Testis (tissue), 2 donors: ENCODE measurements at regions not wholly inside any gene's neighbourhood (a gene's known extent, or its start where the extent isn't known, plus 50 kb on each side); places are given as distances from the start of the nearest gene placed in this dataset.

Source experiments
- DNase-seq: peaks from one replicate; pipeline ENCODE4 v3.0.0-alpha.2; 2019
- H3K27ac ChIP-seq, 2 donors: fragments of 200-600 bp; sonication (generic); one replicate each; pipeline ENCODE4 v1.5.1; 2019
- H3K27me3 ChIP-seq: fragments of 200-600 bp; sonication (generic); one replicate; pipeline ENCODE4 v1.5.1; 2019
- H3K36me3 ChIP-seq: fragments of 200-600 bp; sonication (generic); one replicate; pipeline ENCODE4 v1.5.1; 2017; ENCODE audit warnings: low read depth; ENCODE audit errors: missing control alignments
- H3K4me1 ChIP-seq: fragments of 200-600 bp; sonication (generic); one replicate; pipeline ENCODE4 v1.5.1; 2019
- H3K4me3 ChIP-seq, 2 donors: fragments of 200-600 bp; sonication (generic); one replicate each; pipeline ENCODE4 v1.5.1; 2017 to 2019
- H3K9me3 ChIP-seq: fragments of 200-600 bp; sonication (generic); one replicate; pipeline ENCODE4 v1.5.1; 2017
- POLR2A ChIP-seq: fragments of 450-650 bp; IDR thresholded peaks from one replicate; pipeline ENCODE4 v1.6.1; 2017; ENCODE audit warnings: antibody characterized with exemption, mild to moderate bottlenecking, moderate library complexity
- WGBS, 2 donors: methylation state at CpG; one replicate each; pipeline ENCODE4 v1.1.5; 2018; 5-methylcytosine and 5-hydroxymethylcytosine counted together
- intact Hi-C: fragments of 100-400 bp; cut with DNase I; formaldehyde crosslinking; loops from one replicate; pipeline ENCODE4 v1.15.1; 2023; ENCODE audit warnings: low total_unique reads
- TF ChIP-seq, protein P1 (sequence below), 3 experiments: fragments of 450-650 bp in 2 of 3; fragments of 200-600 bp in 1 of 3; sonication (generic) in 1 of 3; IDR thresholded peaks; one replicate each; pipeline ENCODE4 v1.5.1; 2016 to 2019; ENCODE audit warnings: antibody characterized with exemption in 3 of 3, mild to moderate bottlenecking in 2 of 3, moderate library complexity in 1 of 3

DNA sequence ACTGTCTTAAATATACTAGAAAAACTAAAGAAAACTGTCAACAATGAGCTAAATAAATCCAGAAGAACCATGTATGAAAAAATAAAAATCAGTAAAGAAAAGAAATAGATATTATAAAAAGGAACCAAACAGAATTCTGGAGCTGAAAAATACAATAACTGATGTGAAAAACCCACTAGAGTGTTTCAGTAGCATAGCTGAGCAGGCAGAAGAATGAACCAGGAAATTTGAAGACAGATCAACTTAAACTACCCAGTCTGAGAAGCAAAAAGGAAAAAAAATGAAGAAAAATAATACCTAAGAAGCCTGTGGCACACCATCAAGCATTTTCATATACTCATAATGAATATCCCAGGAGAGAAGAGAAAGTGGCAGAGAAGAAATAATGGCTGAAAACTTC, 240.1 kb upstream of the RXFP2 start:
- DNase-seq: no peak
- TF ChIP-seq POLR2A: no peak
- TF ChIP-seq, protein P1, sequence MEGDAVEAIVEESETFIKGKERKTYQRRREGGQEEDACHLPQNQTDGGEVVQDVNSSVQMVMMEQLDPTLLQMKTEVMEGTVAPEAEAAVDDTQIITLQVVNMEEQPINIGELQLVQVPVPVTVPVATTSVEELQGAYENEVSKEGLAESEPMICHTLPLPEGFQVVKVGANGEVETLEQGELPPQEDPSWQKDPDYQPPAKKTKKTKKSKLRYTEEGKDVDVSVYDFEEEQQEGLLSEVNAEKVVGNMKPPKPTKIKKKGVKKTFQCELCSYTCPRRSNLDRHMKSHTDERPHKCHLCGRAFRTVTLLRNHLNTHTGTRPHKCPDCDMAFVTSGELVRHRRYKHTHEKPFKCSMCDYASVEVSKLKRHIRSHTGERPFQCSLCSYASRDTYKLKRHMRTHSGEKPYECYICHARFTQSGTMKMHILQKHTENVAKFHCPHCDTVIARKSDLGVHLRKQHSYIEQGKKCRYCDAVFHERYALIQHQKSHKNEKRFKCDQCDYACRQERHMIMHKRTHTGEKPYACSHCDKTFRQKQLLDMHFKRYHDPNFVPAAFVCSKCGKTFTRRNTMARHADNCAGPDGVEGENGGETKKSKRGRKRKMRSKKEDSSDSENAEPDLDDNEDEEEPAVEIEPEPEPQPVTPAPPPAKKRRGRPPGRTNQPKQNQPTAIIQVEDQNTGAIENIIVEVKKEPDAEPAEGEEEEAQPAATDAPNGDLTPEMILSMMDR (IDR thresholded peaks at IDR 0.05): no peak
- Histone ChIP-seq H3K27ac (no peak overlapping the region), H3K27me3 (no peaks in the 10 kb centered on the region), H3K4me1 (no peaks in the 10 kb centered on the region), H3K4me3 (no peak overlapping the region), H3K9me3 (no peaks in the 10 kb centered on the region), H3K36me3 (no peaks in the 10 kb centered on the region)
- intact Hi-C loops: no loop called here

DNA sequence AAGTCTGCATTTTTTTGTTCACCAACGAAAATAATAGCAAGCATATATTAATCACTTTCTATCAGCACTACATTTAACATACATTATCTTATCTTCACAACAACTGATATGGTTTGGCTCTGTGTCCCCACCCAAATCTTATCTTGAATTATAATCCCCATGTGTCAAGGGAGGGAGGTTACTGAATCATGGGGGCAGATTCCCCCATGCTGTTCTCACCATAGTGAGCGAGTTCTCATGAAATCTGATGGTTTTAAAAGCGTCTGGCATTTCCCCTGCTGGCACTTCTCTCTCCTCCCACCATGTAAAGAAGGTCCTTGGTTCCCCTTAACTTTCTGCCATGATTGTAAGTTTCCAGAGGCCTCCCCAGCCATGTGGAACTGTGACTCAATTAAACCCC, 235.7 kb upstream of the RXFP2 start:
- WGBS, 2 donors: 48 to 67% methylated on average over 3 of the region's 3 CpGs
- Histone ChIP-seq H3K4me3 (no peak overlapping the region), H3K27ac (no peak overlapping the region), H3K36me3 (no peaks in the 10 kb centered on the region), H3K27me3 (no peaks in the 10 kb centered on the region), H3K9me3 (no peaks in the 10 kb centered on the region), H3K4me1 (no peaks in the 10 kb centered on the region)
- intact Hi-C loops: no loop called here
- TF ChIP-seq POLR2A: no peak
- TF ChIP-seq, protein P1 (IDR thresholded peaks at IDR 0.05): no peak
- DNase-seq: no peak

DNA sequence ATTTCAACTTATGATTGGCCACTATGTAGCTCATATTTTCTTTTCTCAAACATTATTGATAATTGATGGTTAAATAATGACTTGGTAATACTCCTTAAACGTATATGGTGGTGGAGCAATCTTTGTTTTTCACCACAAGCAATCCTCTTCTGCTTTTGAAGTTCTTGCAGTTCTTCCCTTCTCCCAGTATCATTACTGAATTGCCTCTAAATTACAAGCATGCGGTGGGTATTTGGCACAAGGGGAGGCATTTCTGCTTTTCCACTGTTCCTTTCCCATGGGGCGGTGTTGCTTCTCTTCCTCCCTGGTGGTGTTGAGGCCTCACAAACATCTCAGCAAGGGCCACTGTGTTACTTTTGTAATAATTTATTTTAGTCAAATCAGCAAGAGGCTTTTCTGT, 234.4 kb upstream of the RXFP2 start:
- no peak overlapping the region for H3K4me3 ChIP-seq
- H3K4me1 ChIP-seq: no peaks in the 10 kb centered on the region
- H3K27ac ChIP-seq: no peak overlapping the region
- no peaks in the 10 kb centered on the region for H3K9me3 ChIP-seq
- no peaks in the 10 kb centered on the region for H3K36me3 ChIP-seq
- H3K27me3 ChIP-seq: no peaks in the 10 kb centered on the region
- no peak for DNase-seq
- 42 to 94% methylated on average over 3 of the region's 3 CpGs for WGBS, 2 donors
- TF ChIP-seq POLR2A: no peak
- TF ChIP-seq, protein P1 (IDR thresholded peaks at IDR 0.05): no peak
- intact Hi-C loops: no loop called here

DNA sequence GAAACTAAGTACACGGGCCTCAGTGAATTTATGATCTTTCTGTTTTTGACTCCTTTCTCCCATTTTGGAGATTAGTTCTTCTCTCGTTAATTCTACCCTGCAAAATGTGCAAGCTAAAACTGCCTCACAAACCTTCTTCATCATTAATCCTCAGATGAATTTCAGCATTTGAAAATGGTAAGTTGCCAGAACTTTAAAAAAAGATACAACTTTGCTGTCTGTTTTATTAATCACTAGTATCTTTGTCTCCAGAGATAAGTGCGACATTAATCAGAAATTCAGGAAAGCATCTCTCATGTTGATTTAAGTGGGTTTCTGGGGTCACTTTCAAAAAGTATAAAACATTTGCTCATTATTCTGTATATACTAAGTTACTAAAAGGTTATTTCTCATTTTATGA, 227.0 kb upstream of the RXFP2 start:
- Histone ChIP-seq H3K4me3 (no peak overlapping the region), H3K4me1 (no peaks in the 10 kb centered on the region), H3K27ac (no peak overlapping the region), H3K9me3 (no peaks in the 10 kb centered on the region), H3K36me3 (no peaks in the 10 kb centered on the region), H3K27me3 (no peaks in the 10 kb centered on the region)
- no peak for TF ChIP-seq POLR2A
- TF ChIP-seq, protein P1 (IDR thresholded peaks at IDR 0.05): no peak
- 45 to 60% methylated on average over 3 of the region's 3 CpGs for WGBS, 2 donors
- intact Hi-C loops: no loop called here
- DNase-seq: no peak

DNA sequence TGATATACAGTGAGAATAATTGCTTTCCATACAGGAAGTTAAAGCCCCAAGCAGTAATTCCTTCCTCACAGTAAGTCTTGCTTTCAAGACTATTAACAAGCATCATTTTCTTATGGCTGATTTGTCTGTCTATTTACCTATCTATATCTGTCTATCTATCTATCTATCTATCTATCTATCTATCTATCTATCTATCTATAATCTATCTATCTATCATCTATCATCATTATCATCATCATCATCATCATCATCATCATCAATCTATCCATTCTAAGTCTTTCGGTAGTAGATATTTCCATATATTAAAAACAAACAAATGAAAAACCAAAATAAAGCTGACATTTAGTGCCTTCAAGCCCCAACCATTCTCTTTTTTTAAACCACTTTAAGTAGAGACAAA, 224.4 kb upstream of the RXFP2 start:
- no peak for TF ChIP-seq POLR2A
- TF ChIP-seq, protein P1 (IDR thresholded peaks at IDR 0.05): no peak
- intact Hi-C loops: no loop called here
- WGBS, 2 donors: 91 to 98% methylated on average over 1 of the region's 1 CpG
- Histone ChIP-seq H3K9me3 (no peaks in the 10 kb centered on the region), H3K27me3 (no peaks in the 10 kb centered on the region), H3K4me1 (no peaks in the 10 kb centered on the region), H3K27ac (no peak overlapping the region), H3K4me3 (no peak overlapping the region), H3K36me3 (no peaks in the 10 kb centered on the region)
- DNase-seq: no peak
